ENCODE measurements at regions not wholly inside any gene's neighbourhood (a gene's known extent, or its start where the extent isn't known, plus 50 kb on each side); places are given as distances from the start of the nearest gene placed in this dataset.

DNA sequence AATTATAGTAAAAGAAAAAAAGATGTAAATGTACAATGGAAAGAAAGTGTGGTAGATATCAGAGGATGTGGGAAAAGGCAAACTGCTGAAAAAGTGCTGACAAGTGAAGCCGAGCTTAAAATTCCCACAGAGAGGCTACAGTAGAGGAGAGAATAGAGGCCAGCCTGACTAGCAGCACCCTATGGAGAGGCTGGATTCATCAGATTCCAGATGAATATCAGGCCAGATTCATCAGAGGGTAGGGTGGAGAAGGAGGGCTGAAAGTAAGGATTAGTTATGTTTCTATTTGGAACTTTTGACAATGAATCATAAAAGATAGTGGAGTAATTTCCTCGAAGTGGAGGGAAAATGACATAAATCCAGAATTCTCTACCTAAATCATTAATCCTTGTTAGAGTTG lies 60.4 kb upstream of the NEK7 start:
- BruUV-seq (replicated peaks): no TSS peak
- intact Hi-C loops (cut with micrococcal nuclease; ENCODE audit: unreplicated experiment): no loop called here
- DNase-seq (ENCODE audit: low read depth, low spot score): no peak
- no peak for TF ChIP-seq NR2F1 (conservative IDR thresholded peaks at IDR 0.05)
- TF ChIP-seq TCF12 (IDR thresholded peaks at IDR 0.05; ENCODE audit: low read depth, low read length): no peak
- TF ChIP-seq ZBED1 (IDR thresholded peaks at IDR 0.05; ENCODE audit: borderline replicate concordance): no peak
- TF ChIP-seq NFXL1 (IDR thresholded peaks at IDR 0.05; ENCODE audit: borderline replicate concordance): no peak
- no peak for TF ChIP-seq ZZZ3 (IDR thresholded peaks at IDR 0.05; ENCODE audit: control insufficient read depth, insufficient read length, low read depth)
- TF ChIP-seq HDAC6 (IDR thresholded peaks at IDR 0.05; ENCODE audit: unreplicated experiment): no peak
- TF ChIP-seq SMC3 (IDR thresholded peaks at IDR 0.05; ENCODE audit: borderline replicate concordance, low read length): no peak
- TF ChIP-seq WRNIP1 (IDR thresholded peaks at IDR 0.05; ENCODE audit: borderline replicate concordance, low read depth, low read length): no peak
- TF ChIP-seq MTA2 (IDR thresholded peaks at IDR 0.05; ENCODE audit: low read depth): no peak
- RAD21 ChIA-PET (ENCODE audit: unreplicated experiment): no interaction called here
- H3K4me1 ChIP-seq (ENCODE audit: control insufficient read depth, insufficient read depth, low read length): no peaks in the 10 kb centered on the region
- FAIRE-seq: no peak
- H3K79me2 ChIP-seq (ENCODE audit: control insufficient read depth, insufficient read depth, low read length): no peaks in the 10 kb centered on the region
- POLR2A ChIA-PET: no interaction called here
- no peaks in the 10 kb centered on the region for H3K9me3 ChIP-seq (replicated peaks; ENCODE audit: control insufficient read depth, insufficient read depth, low read length)
- H4K20me1 ChIP-seq (ENCODE audit: control insufficient read depth, insufficient read depth): no peaks in the 10 kb centered on the region
- in situ Hi-C loops (cut with MboI): no loop called here
- H3K9ac ChIP-seq (ENCODE audit: control insufficient read depth, insufficient read depth, low read length): no peak overlapping the region
- H3K27ac ChIP-seq (ENCODE audit: control insufficient read depth, insufficient read depth): no peak overlapping the region
- no peaks in the 10 kb centered on the region for H3K27me3 ChIP-seq (replicated peaks in 1 of 2; ENCODE audit: control insufficient read depth in 2 of 2, insufficient read depth in 2 of 2, low read length in 1 of 2)
- H3K4me2 ChIP-seq (ENCODE audit: control insufficient read depth, insufficient read depth): no peak overlapping the region
- H3K36me3 ChIP-seq (ENCODE audit: control insufficient read depth in 2 of 2, insufficient read depth in 2 of 2, low read length in 1 of 2): no peaks in the 10 kb centered on the region
- no peak for ATAC-seq
- no peak overlapping the region for H3K4me3 ChIP-seq
- SMC1A ChIA-PET (ENCODE audit: uncharacterized antibody, unreplicated experiment): no interaction called here
- WGBS (ENCODE audit: insufficient coverage, insufficient replicate concordance, low lambda C conversion rate, missing lambda C conversion rate): 48% methylated on average over 2 of the region's 2 CpGs
- CTCF ChIA-PET: no interaction called here
- H2AFZ ChIP-seq (ENCODE audit: control insufficient read depth, low read depth, low read length): no peak overlapping the region

- DNase-seq (ENCODE audit: low read depth, low spot score): no peak
- RAD21 ChIA-PET (ENCODE audit: unreplicated experiment): no interaction called here
- no TSS peak for BruUV-seq (replicated peaks)
- CTCF ChIA-PET: no interaction called here
- Histone ChIP-seq H3K27me3 (replicated peaks in 1 of 2; ENCODE audit: control insufficient read depth in 2 of 2, insufficient read depth in 2 of 2, low read length in 1 of 2) (no peaks in the 10 kb centered on the region), H3K79me2 (ENCODE audit: control insufficient read depth, insufficient read depth, low read length) (no peaks in the 10 kb centered on the region), H3K4me3 (no peak overlapping the region), H3K27ac (ENCODE audit: control insufficient read depth, insufficient read depth) (no peak overlapping the region), H3K4me1 (ENCODE audit: control insufficient read depth, insufficient read depth, low read length) (no peaks in the 10 kb centered on the region), H3K9ac (ENCODE audit: control insufficient read depth, insufficient read depth, low read length) (no peak overlapping the region), H4K20me1 (ENCODE audit: control insufficient read depth, insufficient read depth) (no peaks in the 10 kb centered on the region), H3K9me3 (replicated peaks; ENCODE audit: control insufficient read depth, insufficient read depth, low read length) (no peaks in the 10 kb centered on the region), H3K36me3 (ENCODE audit: control insufficient read depth in 2 of 2, insufficient read depth in 2 of 2, low read length in 1 of 2) (no peaks in the 10 kb centered on the region), H2AFZ (ENCODE audit: control insufficient read depth, low read depth, low read length) (no peak overlapping the region), H3K4me2 (ENCODE audit: control insufficient read depth, insufficient read depth) (no peak overlapping the region)
- no peak for ATAC-seq
- SMC1A ChIA-PET (ENCODE audit: uncharacterized antibody, unreplicated experiment): no interaction called here
- in situ Hi-C loops (cut with MboI): no loop called here
- TF ChIP-seq, protein P1, sequence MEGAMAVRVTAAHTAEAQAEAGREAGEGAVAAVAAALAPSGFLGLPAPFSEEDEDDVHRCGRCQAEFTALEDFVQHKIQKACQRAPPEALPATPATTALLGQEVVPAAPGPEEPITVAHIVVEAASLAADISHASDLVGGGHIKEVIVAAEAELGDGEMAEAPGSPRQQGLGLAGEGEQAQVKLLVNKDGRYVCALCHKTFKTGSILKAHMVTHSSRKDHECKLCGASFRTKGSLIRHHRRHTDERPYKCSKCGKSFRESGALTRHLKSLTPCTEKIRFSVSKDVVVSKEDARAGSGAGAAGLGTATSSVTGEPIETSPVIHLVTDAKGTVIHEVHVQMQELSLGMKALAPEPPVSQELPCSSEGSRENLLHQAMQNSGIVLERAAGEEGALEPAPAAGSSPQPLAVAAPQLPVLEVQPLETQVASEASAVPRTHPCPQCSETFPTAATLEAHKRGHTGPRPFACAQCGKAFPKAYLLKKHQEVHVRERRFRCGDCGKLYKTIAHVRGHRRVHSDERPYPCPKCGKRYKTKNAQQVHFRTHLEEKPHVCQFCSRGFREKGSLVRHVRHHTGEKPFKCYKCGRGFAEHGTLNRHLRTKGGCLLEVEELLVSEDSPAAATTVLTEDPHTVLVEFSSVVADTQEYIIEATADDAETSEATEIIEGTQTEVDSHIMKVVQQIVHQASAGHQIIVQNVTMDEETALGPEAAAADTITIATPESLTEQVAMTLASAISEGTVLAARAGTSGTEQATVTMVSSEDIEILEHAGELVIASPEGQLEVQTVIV (IDR thresholded peaks at IDR 0.05; ENCODE audit: borderline replicate concordance, partially characterized antibody): no peak
- TF ChIP-seq MLLT1 (IDR thresholded peaks at IDR 0.05) (no peak), SMC3 (IDR thresholded peaks at IDR 0.05; ENCODE audit: borderline replicate concordance, low read length) (no peak), RAD21 (IDR thresholded peaks at IDR 0.05; ENCODE audit: insufficient read depth, low read depth, low read length) (no peak)
- POLR2A ChIA-PET: no interaction called here
- no peak for FAIRE-seq
- intact Hi-C loops (cut with micrococcal nuclease; ENCODE audit: unreplicated experiment): no loop called here
Observed at GRCh38 chr1:198099755-198100154, 57.0 kb upstream of the NEK7 start.
